IPS-20b (cell line): ENCODE measurements at regions not wholly inside any gene's neighbourhood (a gene's known extent, or its start where the extent isn't known, plus 50 kb on each side); places are given as distances from the start of the nearest gene placed in this dataset.
"Not testable (repeated sequence)": the region's sequence is repeated elsewhere in the genome, so short reads cannot be mapped to it uniquely, and the experiment has no call there.

Experiments used
- H3K27ac ChIP-seq: one replicate; pipeline ENCODE4 v1.5.1; 2013; ENCODE audit warnings: low read length
- H3K27me3 ChIP-seq: 2 replicates; pipeline ENCODE4 v1.6.1; 2013; ENCODE audit warnings: mild to moderate bottlenecking, low read length, inconsistent platforms; ENCODE audit not compliant: insufficient read depth
- H3K36me3 ChIP-seq: 2 replicates; pipeline ENCODE4 v1.6.1; 2013; ENCODE audit warnings: low read depth, mild to moderate bottlenecking, inconsistent platforms, low read length, moderate library complexity; ENCODE audit not compliant: insufficient read depth
- H3K4me1 ChIP-seq: 2 replicates; pipeline ENCODE4 v1.6.1; 2013; ENCODE audit warnings: mild to moderate bottlenecking, control low read depth, inconsistent platforms, low read length, moderate library complexity; ENCODE audit not compliant: insufficient read depth
- H3K4me3 ChIP-seq: 2 replicates; pipeline ENCODE4 v1.5.1; 2013; ENCODE audit warnings: mild to moderate bottlenecking, low read length, inconsistent platforms
- H3K9ac ChIP-seq: 2 replicates; pipeline ENCODE4 v1.6.1; 2013; ENCODE audit warnings: low read depth, mild to moderate bottlenecking, inconsistent platforms, low read length, moderate library complexity
- H3K9me3 ChIP-seq: 2 replicates; pipeline ENCODE4 v1.6.1; 2013; ENCODE audit warnings: mild to moderate bottlenecking, low read depth, low read length, inconsistent platforms; ENCODE audit not compliant: insufficient read depth

DNA sequence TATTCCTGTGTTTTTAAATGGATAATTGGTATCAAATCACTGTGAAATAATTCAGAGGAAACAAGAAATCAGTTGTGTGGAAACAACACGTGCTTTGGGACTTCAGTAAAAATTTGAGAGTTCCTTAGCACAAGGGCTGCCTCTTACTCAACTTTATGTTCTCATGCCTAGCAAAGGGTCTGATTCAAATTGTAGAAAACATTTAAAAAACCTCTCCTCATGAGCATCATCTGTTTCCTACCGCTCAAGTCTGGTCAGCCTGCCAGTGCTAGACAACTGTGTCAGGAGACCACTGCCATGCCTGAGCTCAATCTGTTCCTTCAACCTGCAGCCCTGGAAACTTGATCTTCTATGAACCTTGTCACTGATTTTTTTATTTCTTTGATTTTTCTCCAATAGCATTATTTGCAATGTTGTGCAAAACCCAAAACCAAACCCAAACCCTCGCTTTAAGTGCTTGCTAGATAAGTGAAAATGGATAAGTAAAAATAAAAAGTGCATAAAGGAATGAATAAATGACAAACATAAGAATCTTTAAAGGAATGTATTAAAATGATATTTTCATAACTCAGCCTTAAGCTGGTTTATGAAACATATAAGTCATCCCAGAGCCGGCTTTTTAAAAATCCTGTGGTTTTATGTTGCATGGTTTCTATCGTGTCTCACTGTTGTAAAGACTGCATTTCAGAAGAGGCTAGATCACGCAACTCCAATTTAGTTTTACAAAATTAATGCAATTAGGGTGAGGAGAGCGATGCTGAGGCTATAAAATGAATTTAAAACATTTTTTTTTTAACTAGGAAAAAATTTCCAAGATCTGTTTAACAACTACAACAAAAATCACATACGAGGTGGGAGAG lies 361.2 kb upstream of the PDE3A start:
- Histone ChIP-seq H3K9me3 (no peaks in the 10 kb centered on the region), H3K36me3 (no peaks in the 10 kb centered on the region), H3K4me1 (no peaks in the 10 kb centered on the region), H3K9ac (no peak overlapping the region), H3K27ac (no peak overlapping the region), H3K4me3 (no peak overlapping the region), H3K27me3 (no peaks in the 10 kb centered on the region)

DNA sequence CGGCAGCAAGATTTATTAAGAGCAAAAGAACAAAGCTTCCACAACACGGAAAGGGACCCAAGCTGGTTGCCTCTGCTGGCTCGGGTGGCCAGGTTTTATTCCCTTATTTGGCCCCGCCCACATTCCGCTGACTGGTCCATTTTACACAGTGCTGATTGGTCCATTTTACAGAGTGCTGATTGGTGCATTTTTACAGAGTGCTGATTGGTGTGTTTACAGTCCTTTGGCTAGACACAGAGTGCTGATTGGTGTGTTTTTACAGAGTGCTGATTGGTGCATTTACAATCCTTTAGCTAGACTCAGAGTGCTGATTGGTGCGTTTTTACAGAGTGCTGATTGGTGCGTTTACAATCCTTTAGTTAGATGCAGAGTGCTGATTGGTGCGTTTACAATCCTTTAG lies 358.4 kb upstream of the PDE3A start:
- H3K9ac ChIP-seq, H3K4me3 ChIP-seq, H3K4me1 ChIP-seq, H3K27me3 ChIP-seq, H3K27ac ChIP-seq, H3K9me3 ChIP-seq, H3K36me3 ChIP-seq: not testable (repeated sequence)

DNA sequence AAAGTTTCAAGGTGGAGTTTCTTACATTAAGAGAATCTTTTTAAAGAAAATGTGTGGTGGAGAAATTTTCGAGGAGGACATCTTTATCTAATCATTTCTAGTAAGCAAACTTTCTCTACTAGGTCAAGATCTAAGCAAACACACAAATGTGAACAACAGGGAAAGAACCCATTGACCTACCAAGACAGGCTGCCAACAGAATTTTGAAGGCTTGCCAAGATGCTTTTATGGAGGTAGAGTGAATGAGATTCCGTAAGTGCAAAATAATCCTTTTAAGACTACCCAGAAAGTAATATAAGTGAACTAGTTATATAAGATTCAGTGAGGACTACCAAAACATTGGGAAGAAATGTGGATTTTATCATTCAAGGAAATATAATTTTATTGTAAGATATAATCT lies 357.1 kb upstream of the PDE3A start:
- Histone ChIP-seq H3K9me3 (no peaks in the 10 kb centered on the region), H3K27me3 (no peaks in the 10 kb centered on the region), H3K9ac (no peak overlapping the region), H3K4me1 (no peaks in the 10 kb centered on the region), H3K4me3 (no peak overlapping the region), H3K36me3 (no peaks in the 10 kb centered on the region), H3K27ac (no peak overlapping the region)

DNA sequence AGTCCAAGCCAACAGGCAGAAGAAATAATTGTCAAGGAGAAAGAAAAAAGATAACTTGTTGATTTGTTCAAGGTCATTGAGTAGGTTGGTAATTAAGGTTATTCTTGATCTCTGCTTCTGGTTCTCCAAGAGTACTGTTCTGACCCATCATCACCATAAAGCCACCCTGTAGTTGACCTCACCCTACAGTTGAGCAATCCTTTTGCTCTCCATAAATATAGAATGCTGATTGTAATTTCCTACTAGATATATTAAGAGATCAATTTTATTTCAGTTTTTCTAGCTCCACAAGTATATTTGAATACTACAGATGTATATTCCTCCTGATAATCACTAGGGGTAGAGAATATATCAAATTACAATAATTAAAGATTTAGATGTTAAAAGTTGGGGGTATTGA lies 350.5 kb upstream of the PDE3A start:
- H3K4me1 ChIP-seq, result no peaks in the 10 kb centered on the region
- no peak overlapping the region for H3K27ac ChIP-seq
- no peaks in the 10 kb centered on the region for H3K36me3 ChIP-seq
- no peaks in the 10 kb centered on the region for H3K27me3 ChIP-seq
- H3K9ac ChIP-seq, result no peak overlapping the region
- no peaks in the 10 kb centered on the region for H3K9me3 ChIP-seq
- H3K4me3 ChIP-seq, result no peak overlapping the region

DNA sequence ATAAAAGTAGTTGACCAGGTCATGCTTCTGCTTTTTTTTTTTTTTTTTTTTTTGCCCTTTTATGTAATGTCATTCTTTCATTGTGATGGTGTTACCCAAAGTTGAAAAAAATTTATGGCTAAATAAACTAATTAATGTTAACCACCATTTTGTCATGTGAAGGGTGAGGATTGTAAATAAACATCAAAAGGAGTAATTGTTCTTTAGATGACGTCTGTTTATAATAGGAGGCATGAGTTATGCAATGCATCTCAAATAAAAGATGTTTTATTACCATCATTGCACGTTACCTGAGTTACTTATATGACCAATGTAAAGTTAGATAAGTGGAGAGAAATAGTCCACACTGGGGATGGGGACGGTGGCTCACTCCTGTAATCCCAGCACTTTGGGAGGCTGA lies 349.9 kb upstream of the PDE3A start:
- H3K9ac ChIP-seq, result no peak overlapping the region
- no peaks in the 10 kb centered on the region for H3K36me3 ChIP-seq
- H3K4me1 ChIP-seq, result no peaks in the 10 kb centered on the region
- H3K27me3 ChIP-seq, result no peaks in the 10 kb centered on the region
- H3K9me3 ChIP-seq, result no peaks in the 10 kb centered on the region
- H3K27ac ChIP-seq, result no peak overlapping the region
- no peak overlapping the region for H3K4me3 ChIP-seq

DNA sequence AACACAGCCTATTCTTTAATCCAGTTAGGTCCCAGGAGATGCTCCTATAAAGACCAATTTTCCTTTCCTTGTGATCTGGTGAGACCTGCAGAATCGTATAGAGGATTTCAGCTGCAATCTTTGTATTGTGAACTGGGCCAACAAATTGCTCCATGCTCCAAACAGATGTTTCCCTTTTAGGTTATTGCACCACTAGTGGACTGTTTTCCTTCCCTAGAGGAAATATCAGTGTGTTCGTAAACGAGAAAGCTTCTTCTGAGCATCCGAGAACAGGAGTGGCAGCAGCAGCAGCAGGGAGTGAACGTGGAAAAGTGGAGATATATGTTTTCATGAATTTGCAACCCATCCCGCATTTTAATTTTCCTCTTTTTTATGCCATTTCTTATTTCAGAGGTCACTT lies 344.1 kb upstream of the PDE3A start:
- H3K27ac ChIP-seq, result no peak overlapping the region
- H3K4me3 ChIP-seq, result no peak overlapping the region
- no peaks in the 10 kb centered on the region for H3K27me3 ChIP-seq
- H3K9me3 ChIP-seq, result no peaks in the 10 kb centered on the region
- no peaks in the 10 kb centered on the region for H3K36me3 ChIP-seq
- no peak overlapping the region for H3K9ac ChIP-seq
- H3K4me1 ChIP-seq, result no peaks in the 10 kb centered on the region

DNA sequence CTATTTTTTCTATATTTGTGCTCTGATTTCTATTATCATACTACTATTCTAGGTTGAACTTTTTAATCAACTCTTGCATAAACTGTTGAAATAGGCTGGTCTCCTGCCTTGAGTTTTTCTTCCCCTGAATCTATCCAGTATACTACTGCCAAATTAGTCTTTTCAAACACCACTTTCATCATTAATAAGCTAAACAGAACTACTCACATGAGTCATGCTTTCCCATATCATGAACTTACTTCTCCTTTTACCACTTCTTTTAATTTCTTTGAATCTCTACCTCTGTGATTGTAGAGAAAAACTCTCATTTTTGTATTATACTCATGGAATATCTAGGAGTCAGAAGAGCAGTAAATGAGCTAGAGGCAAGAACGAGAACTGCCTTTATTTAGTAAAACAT lies 340.3 kb upstream of the PDE3A start:
- Histone ChIP-seq H3K27me3 (no peaks in the 10 kb centered on the region), H3K9ac (no peak overlapping the region), H3K4me1 (no peaks in the 10 kb centered on the region; the same call in 1 of the 2 replicates), H3K4me3 (no peak overlapping the region), H3K9me3 (no peaks in the 10 kb centered on the region), H3K27ac (no peak overlapping the region), H3K36me3 (no peaks in the 10 kb centered on the region)

DNA sequence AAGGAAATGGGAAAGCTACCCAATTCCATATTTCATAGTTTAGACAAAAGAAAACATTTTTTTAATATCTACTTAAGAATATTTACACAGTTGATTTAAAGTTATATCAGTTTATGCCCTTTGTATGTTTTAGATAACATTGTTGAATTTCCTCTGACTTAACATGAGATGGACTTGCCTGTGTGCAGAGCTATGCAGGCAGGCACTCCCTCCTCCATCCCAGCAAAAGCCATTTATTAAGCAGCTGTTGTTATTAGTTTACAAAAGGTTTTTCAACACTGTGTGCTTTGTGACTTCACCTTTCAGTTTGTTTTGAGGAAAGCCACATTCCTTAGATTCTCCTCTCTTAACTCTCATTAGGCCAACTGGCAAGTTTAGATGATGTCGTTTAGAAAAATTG lies 337.5 kb upstream of the PDE3A start:
- Histone ChIP-seq H3K9me3 (no peaks in the 10 kb centered on the region), H3K36me3 (no peaks in the 10 kb centered on the region), H3K4me1 (no peaks in the 10 kb centered on the region; the same call in 1 of the 2 replicates), H3K4me3 (no peak overlapping the region), H3K27me3 (no peaks in the 10 kb centered on the region), H3K27ac (no peak overlapping the region), H3K9ac (no peak overlapping the region)

DNA sequence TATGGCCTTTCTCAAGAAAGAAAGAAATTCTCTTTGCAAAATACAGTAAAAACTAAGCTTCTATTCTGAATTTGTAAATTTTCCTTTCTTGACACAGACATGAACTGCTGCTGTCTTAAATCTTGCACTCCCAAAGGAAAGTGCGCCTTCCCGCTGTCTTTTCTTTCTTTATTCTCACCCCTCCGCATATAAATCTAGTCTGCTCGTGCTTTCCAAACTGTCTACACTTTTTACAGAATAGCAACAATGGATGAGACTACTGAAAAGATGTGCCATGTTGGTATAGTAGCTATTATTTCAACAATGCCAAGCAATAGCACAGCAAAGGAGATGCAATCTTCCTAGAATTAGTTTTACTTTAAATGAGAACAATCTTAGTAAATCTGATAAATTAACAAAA lies 328.8 kb upstream of the PDE3A start:
- no peaks in the 10 kb centered on the region for H3K9me3 ChIP-seq
- no peak overlapping the region for H3K4me3 ChIP-seq
- H3K27me3 ChIP-seq, result no peaks in the 10 kb centered on the region
- no peak overlapping the region for H3K9ac ChIP-seq
- peaks cover 2% of the 10 kb centered on the region; the same call in 1 of the 2 replicates for H3K4me1 ChIP-seq
- no peaks in the 10 kb centered on the region for H3K36me3 ChIP-seq
- H3K27ac ChIP-seq, result no peak overlapping the region

DNA sequence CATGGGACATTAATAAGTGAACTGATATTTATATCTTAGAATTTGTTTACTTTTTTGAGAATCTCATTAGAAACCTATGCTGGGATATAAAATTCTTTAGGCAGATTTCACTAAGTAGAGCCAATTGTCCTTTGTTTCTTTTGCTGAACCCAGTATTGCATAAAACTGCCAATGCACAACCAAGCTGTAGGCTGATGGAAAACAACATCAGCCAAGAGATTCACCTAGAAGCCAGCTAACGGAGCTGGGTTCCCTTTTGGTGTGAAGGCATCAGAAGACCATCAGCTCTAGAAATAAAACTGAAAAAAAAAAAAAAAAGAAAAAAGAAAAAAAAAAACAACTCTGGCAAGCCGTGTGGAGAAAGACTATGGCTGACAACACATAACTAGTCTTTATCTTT lies 328.2 kb upstream of the PDE3A start:
- H3K9me3 ChIP-seq, result no peaks in the 10 kb centered on the region
- H3K27me3 ChIP-seq, result no peaks in the 10 kb centered on the region
- peaks cover 2% of the 10 kb centered on the region; the same call in 1 of the 2 replicates for H3K4me1 ChIP-seq
- H3K4me3 ChIP-seq, result no peak overlapping the region
- no peak overlapping the region for H3K9ac ChIP-seq
- no peak overlapping the region for H3K27ac ChIP-seq
- no peaks in the 10 kb centered on the region for H3K36me3 ChIP-seq

DNA sequence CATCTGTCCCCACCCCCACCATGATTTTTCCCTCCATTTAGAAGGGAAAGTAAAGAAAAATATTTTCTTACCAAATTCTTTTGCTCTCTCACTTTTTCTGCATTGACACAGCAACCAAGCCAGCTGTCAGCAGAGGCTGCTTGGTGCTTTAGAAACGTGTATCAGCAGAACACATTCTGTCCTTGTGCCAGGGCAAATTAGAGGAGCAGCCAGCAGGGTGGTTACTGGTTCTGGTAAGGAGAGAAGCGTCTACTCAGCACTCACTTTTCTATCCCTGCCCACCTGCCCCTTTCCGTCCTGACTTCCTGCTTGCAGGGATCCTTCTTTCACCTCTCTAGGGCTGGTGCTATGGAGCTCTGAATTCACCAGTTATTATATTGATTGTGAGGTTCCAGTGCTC lies 327.5 kb upstream of the PDE3A start:
- Histone ChIP-seq H3K9me3 (no peaks in the 10 kb centered on the region), H3K4me3 (no peak overlapping the region), H3K27ac (no peak overlapping the region), H3K4me1 (peaks cover 2% of the 10 kb centered on the region; the same call in 1 of the 2 replicates), H3K9ac (no peak overlapping the region), H3K36me3 (no peaks in the 10 kb centered on the region), H3K27me3 (no peaks in the 10 kb centered on the region)

DNA sequence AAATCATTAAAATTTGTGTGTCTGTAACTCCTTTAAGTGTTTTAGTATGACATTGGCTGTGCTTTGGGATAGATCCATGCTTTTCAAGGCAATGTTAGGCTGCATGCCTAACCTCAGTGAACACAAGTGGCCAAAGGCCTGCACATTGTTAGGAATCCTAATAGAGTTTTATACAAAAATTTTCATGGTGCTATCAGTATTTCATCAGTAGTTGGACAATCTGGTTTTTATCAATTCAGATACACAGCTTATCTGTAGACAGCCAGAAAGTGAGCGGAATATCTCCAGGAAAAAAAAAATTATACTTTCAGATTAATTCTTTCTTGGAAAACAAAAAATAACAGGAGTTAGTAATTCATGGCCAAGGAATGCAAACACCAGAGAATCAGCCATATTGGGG lies 324.0 kb upstream of the PDE3A start:
- H3K9me3 ChIP-seq, result no peaks in the 10 kb centered on the region
- H3K9ac ChIP-seq, result no peak overlapping the region
- H3K4me3 ChIP-seq, result no peak overlapping the region
- peaks cover 2% of the 10 kb centered on the region; the same call in 1 of the 2 replicates for H3K4me1 ChIP-seq
- no peak overlapping the region for H3K27ac ChIP-seq
- H3K36me3 ChIP-seq, result no peaks in the 10 kb centered on the region
- H3K27me3 ChIP-seq, result no peaks in the 10 kb centered on the region
